GM21723 (cell line): ENCODE measurements at regions not wholly inside any gene's neighbourhood (a gene's known extent, or its start where the extent isn't known, plus 50 kb on each side); places are given as distances from the start of the nearest gene placed in this dataset.
"Not testable (repeated sequence)": the region's sequence is repeated elsewhere in the genome, so short reads cannot be mapped to it uniquely, and the experiment has no call there.

Experiments used
- ATAC-seq: cut with Tn5 transposase; IDR thresholded peaks from one replicate; pipeline ENCODE4 v1.9.1; 2021; ENCODE audit warnings: mild to moderate bottlenecking, moderate library complexity; ENCODE audit not compliant: unreplicated experiment

GRCh38 chr20:57783956-57784837, 74.4 kb upstream of the PMEPA1 start:
- ATAC-seq: no peak

GRCh38 chr20:57783196-57783595, 73.4 kb upstream of the PMEPA1 start:
- no peak for ATAC-seq

GRCh38 chr20:57782631-57783041, 72.8 kb upstream of the PMEPA1 start:
- ATAC-seq: no peak

- ATAC-seq: no peak
Measured at GRCh38 chr20:57781901-57782300, 72.1 kb upstream of the PMEPA1 start.

- ATAC-seq: no peak
Measured at GRCh38 chr20:57780906-57781305, 71.1 kb upstream of the PMEPA1 start.

- no peak for ATAC-seq
Measured at GRCh38 chr20:57780398-57780797, 70.6 kb upstream of the PMEPA1 start.

GRCh38 chr20:57779401-57780003, 69.7 kb upstream of the PMEPA1 start:
- ATAC-seq: no peak

GRCh38 chr20:57777911-57778310, 68.1 kb upstream of the PMEPA1 start:
- ATAC-seq: no peak

- ATAC-seq: no peak
Measured at GRCh38 chr20:57774951-57775350, 65.1 kb upstream of the PMEPA1 start.

- no peak for ATAC-seq
Measured at GRCh38 chr20:57774111-57774880, 64.5 kb upstream of the PMEPA1 start.

GRCh38 chr20:57773059-57773815, 63.4 kb upstream of the PMEPA1 start:
- no peak for ATAC-seq

- no peak for ATAC-seq
Measured at GRCh38 chr20:57772349-57772964, 62.6 kb upstream of the PMEPA1 start.

GRCh38 chr20:57770852-57771720, 61.3 kb upstream of the PMEPA1 start:
- ATAC-seq: no peak

GRCh38 chr20:57770401-57770800, 60.6 kb upstream of the PMEPA1 start:
- ATAC-seq: not testable (repeated sequence)

- ATAC-seq: no peak
Measured at GRCh38 chr20:57769756-57770155, 59.9 kb upstream of the PMEPA1 start.

- no peak for ATAC-seq
Measured at GRCh38 chr20:57768519-57768918, 58.7 kb upstream of the PMEPA1 start.

GRCh38 chr20:57767441-57767840, 57.6 kb upstream of the PMEPA1 start:
- ATAC-seq: no peak

- no peak for ATAC-seq
Measured at GRCh38 chr20:57763235-57763595, 53.4 kb upstream of the PMEPA1 start.

GRCh38 chr20:57762531-57763234, 52.9 kb upstream of the PMEPA1 start:
- ATAC-seq: no peak
